CD14-positive monocyte (primary cell): ENCODE measurements at regions not wholly inside any gene's neighbourhood (a gene's known extent, or its start where the extent isn't known, plus 50 kb on each side); places are given as distances from the start of the nearest gene placed in this dataset.

ENCODE experiments used
- DNase-seq, 3 donors: peaks; one replicate each; pipeline ENCODE4 v3.0.0-alpha.2; 2011 to 2022
- H2AFZ ChIP-seq: 2 replicates; pipeline ENCODE4 v1.6.0; 2012; ENCODE audit warnings: mild to moderate bottlenecking, low read depth, low read length, inconsistent platforms; ENCODE audit not compliant: insufficient read depth, poor library complexity, severe bottlenecking
- H3K27ac ChIP-seq, 2 donors: 1 replicate in 1 of 2; 2 replicates in 1 of 2; pipeline ENCODE4 v1.5.1; 2012 to 2013; ENCODE audit warnings: low read length in 2 of 2, control low read depth in 1 of 2, inconsistent platforms in 1 of 2, low read depth in 1 of 2, mild to moderate bottlenecking in 1 of 2
- H3K27me3 ChIP-seq, 2 donors: one replicate each; pipeline versions ENCODE4 v1.6.0 to v1.6.1; 2011 to 2013; ENCODE audit warnings: low read length in 2 of 2; ENCODE audit not compliant: control insufficient read depth in 2 of 2, insufficient read depth in 2 of 2
- H3K36me3 ChIP-seq, 2 donors: replicated peaks in 1 of 2; 1 replicate in 1 of 2; 2 replicates in 1 of 2; pipeline versions ENCODE4 v1.5.1 to v1.6.1; 2012 to 2013; ENCODE audit warnings: low read length in 2 of 2, control low read depth in 1 of 2, inconsistent platforms in 1 of 2, mild to moderate bottlenecking in 1 of 2; ENCODE audit not compliant: insufficient read depth in 2 of 2, control insufficient read depth in 1 of 2
- H3K4me1 ChIP-seq, 2 donors: 1 replicate in 1 of 2; 2 replicates in 1 of 2; pipeline versions ENCODE4 v1.5.1 to v1.6.1; 2012 to 2013; ENCODE audit warnings: low read length in 2 of 2, control low read depth in 1 of 2, inconsistent platforms in 1 of 2, mild to moderate bottlenecking in 1 of 2, moderate library complexity in 1 of 2; ENCODE audit not compliant: insufficient read depth in 2 of 2, control insufficient read depth in 1 of 2
- H3K4me2 ChIP-seq: replicated peaks from 2 replicates; pipeline ENCODE3; 2012; ENCODE audit warnings: low read length, moderate library complexity, mild to moderate bottlenecking; ENCODE audit not compliant: poor library complexity, severe bottlenecking; ENCODE audit errors: extremely low read depth
- H3K4me3 ChIP-seq, 3 experiments: fragments of 200-600 bp in 1 of 3; sonication (generic) in 1 of 3; replicated peaks in 1 of 3; 1 replicate in 2 of 3; 2 replicates in 1 of 3; pipeline ENCODE4 v1.5.1; 2011 to 2013; ENCODE audit warnings: low read length in 3 of 3, mild to moderate bottlenecking in 3 of 3, control low read depth in 2 of 3, low read depth in 2 of 3, inconsistent platforms in 1 of 3, moderate library complexity in 1 of 3
- H3K79me2 ChIP-seq: 2 replicates; pipeline ENCODE4 v1.6.0; 2012; ENCODE audit warnings: mild to moderate bottlenecking, control low read depth, inconsistent platforms, low read length, moderate library complexity; ENCODE audit not compliant: insufficient read depth
- H3K9ac ChIP-seq: 2 replicates; pipeline ENCODE4 v1.6.0; 2017; ENCODE audit warnings: low read length, mild to moderate bottlenecking; ENCODE audit not compliant: insufficient read depth, poor library complexity, severe bottlenecking
- H3K9me3 ChIP-seq, 2 donors: replicated peaks in 1 of 2; 1 replicate in 1 of 2; 2 replicates in 1 of 2; pipeline versions ENCODE4 v1.5.1 to v1.6.1; 2012 to 2013; ENCODE audit warnings: low read length in 2 of 2, control low read depth in 1 of 2; ENCODE audit not compliant: control insufficient read depth in 1 of 2, insufficient read depth in 1 of 2
- H4K20me1 ChIP-seq: 2 replicates; pipeline ENCODE4 v1.6.0; 2012; ENCODE audit warnings: mild to moderate bottlenecking, low read length, control low read depth, moderate library complexity; ENCODE audit not compliant: insufficient read depth
- H3K27ac Mint-ChIP-seq, 7 donors: one replicate each; pipeline ENCODE4 v1.8.0; 2020; ENCODE audit warnings: mild to moderate bottlenecking in 7 of 7, mixed read lengths in 7 of 7, moderate library complexity in 6 of 7, inconsistent platforms in 2 of 7
- H3K27me3 Mint-ChIP-seq, 3 donors: one replicate each; pipeline ENCODE4 v1.8.0; 2021 to 2022; ENCODE audit warnings: low read depth in 3 of 3, mild to moderate bottlenecking in 3 of 3, mixed read lengths in 3 of 3, moderate library complexity in 3 of 3, inconsistent platforms in 1 of 3
- H3K36me3 Mint-ChIP-seq, 2 donors: one replicate each; pipeline ENCODE4 v1.8.0; 2020; ENCODE audit warnings: mixed read lengths in 2 of 2, inconsistent platforms in 1 of 2, mild to moderate bottlenecking in 1 of 2
- H3K4me1 Mint-ChIP-seq: one replicate; pipeline ENCODE4 v1.8.0; 2020; ENCODE audit warnings: mild to moderate bottlenecking, mixed read lengths
- H3K4me3 Mint-ChIP-seq, 2 donors: one replicate each; pipeline ENCODE4 v1.8.0; 2020; ENCODE audit warnings: mild to moderate bottlenecking in 2 of 2, mixed read lengths in 2 of 2, moderate library complexity in 1 of 2
- H3K9me3 Mint-ChIP-seq, 7 donors: one replicate each; pipeline ENCODE4 v1.8.0; 2020 to 2022; ENCODE audit warnings: mixed read lengths in 7 of 7, mild to moderate bottlenecking in 6 of 7, moderate library complexity in 6 of 7, inconsistent platforms in 2 of 7
- WGBS: methylation state at CpG from one replicate; pipeline ENCODE4 v1.1.5; 2013; ENCODE audit warnings: missing lambda C conversion rate; ENCODE audit not compliant: insufficient coverage; 5-methylcytosine and 5-hydroxymethylcytosine counted together
- intact Hi-C, 2 donors: fragments of 100-400 bp; cut with micrococcal nuclease; formaldehyde crosslinking; loops; one replicate each; pipeline versions ENCODE4 v1.15.0 to v1.15.1; 2023
- TF ChIP-seq, protein P1 (sequence below): fragments of 200-600 bp; IDR thresholded peaks from one replicate; pipeline ENCODE4 v1.8.0; 2022; ENCODE audit warnings: antibody characterized with exemption, mild to moderate bottlenecking

DNA sequence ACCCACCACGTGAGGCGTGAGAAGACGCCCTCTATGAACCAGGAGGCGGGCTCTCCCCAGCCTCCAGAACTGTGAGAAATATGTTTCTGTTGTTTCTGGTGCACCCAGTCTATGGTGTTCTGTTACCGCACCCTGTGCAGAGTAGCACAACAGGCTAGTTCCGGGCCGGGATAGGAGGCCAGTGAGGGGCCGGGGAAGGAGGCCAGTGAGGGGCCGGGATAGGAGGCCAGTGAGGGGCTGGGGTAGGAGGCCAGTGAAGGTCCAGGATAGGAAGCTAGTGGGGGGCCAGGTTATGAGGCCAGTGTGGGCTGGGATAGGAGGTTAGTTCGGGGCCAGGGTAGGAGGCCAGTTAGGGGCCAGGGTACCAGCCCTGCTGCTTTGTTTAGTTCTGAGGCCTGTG lies 204.6 kb downstream of the BARX2 start:
- no peak for DNase-seq
- Mint-ChIP-seq H3K9me3 (peaks cover 2 to 10% (median 7%) of the 10 kb centered on the region in 7 donors), H3K36me3 (no peaks in the 10 kb centered on the region), H3K27me3 (peaks cover 0 to 3% (median 1%) of the 10 kb centered on the region in 3 donors), H3K4me1 (no peaks in the 10 kb centered on the region), H3K4me3 (no peak overlapping the region), H3K27ac (no peak overlapping the region)
- TF ChIP-seq, protein P1, sequence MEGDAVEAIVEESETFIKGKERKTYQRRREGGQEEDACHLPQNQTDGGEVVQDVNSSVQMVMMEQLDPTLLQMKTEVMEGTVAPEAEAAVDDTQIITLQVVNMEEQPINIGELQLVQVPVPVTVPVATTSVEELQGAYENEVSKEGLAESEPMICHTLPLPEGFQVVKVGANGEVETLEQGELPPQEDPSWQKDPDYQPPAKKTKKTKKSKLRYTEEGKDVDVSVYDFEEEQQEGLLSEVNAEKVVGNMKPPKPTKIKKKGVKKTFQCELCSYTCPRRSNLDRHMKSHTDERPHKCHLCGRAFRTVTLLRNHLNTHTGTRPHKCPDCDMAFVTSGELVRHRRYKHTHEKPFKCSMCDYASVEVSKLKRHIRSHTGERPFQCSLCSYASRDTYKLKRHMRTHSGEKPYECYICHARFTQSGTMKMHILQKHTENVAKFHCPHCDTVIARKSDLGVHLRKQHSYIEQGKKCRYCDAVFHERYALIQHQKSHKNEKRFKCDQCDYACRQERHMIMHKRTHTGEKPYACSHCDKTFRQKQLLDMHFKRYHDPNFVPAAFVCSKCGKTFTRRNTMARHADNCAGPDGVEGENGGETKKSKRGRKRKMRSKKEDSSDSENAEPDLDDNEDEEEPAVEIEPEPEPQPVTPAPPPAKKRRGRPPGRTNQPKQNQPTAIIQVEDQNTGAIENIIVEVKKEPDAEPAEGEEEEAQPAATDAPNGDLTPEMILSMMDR: no peak
- Histone ChIP-seq H3K9ac (no peak overlapping the region), H4K20me1 (no peaks in the 10 kb centered on the region), H3K27ac (no peak overlapping the region), H2AFZ (no peak overlapping the region), H3K27me3 (no peaks in the 10 kb centered on the region), H3K36me3 (no peaks in the 10 kb centered on the region), H3K4me1 (no peaks in the 10 kb centered on the region), H3K9me3 (peaks cover 9% of the 10 kb centered on the region in 2 donors), H3K4me3 (no peak overlapping the region), H3K4me2 (no peak overlapping the region), H3K79me2 (no peaks in the 10 kb centered on the region)
- WGBS: 92% methylated on average over 5 of the region's 10 CpGs
- intact Hi-C loops: no loop called here

DNA sequence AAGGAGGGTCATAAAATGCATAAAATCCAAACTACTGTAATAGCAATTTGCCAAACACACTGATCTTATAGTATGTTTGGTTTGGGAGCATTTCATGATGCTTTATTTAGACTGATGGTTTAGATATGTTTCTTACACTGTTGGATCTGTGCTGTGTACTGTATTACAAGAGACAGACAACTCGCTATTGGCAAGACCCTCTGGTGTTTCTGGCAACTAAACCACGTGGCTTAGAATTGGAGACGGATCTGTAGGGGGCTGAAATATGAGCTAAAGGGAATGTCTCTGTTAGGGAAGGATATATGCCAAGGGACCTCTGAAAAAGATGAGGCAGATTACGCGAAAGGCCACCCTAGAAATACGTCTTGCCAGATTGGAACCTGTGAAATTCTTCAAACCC lies 208.7 kb downstream of the BARX2 start:
- Mint-ChIP-seq H3K27ac (no peak overlapping the region), H3K4me1 (no peaks in the 10 kb centered on the region), H3K9me3 (peaks cover 0 to 5% (median 1%) of the 10 kb centered on the region in 7 donors), H3K36me3 (no peaks in the 10 kb centered on the region), H3K4me3 (no peak overlapping the region), H3K27me3 (peaks cover 0 to 1% (median 0%) of the 10 kb centered on the region in 3 donors)
- no peaks in the 10 kb centered on the region for H3K4me1 ChIP-seq
- no peak overlapping the region for H3K9ac ChIP-seq
- H3K36me3 ChIP-seq: no peaks in the 10 kb centered on the region
- H3K4me2 ChIP-seq: no peak overlapping the region
- intact Hi-C loops: no loop called here
- H2AFZ ChIP-seq: no peak overlapping the region
- WGBS: 59% methylated on average over 3 of the region's 6 CpGs
- no peak overlapping the region for H3K4me3 ChIP-seq
- no peak overlapping the region for H3K27ac ChIP-seq
- H3K27me3 ChIP-seq: no peaks in the 10 kb centered on the region
- DNase-seq: no peak
- no peaks in the 10 kb centered on the region for H3K9me3 ChIP-seq
- TF ChIP-seq, protein P1: no peak
- no peaks in the 10 kb centered on the region for H3K79me2 ChIP-seq
- no peaks in the 10 kb centered on the region for H4K20me1 ChIP-seq
